Uterus (tissue), 2 donors: ENCODE measurements at regions not wholly inside any gene's neighbourhood (a gene's known extent, or its start where the extent isn't known, plus 50 kb on each side); places are given as distances from the start of the nearest gene placed in this dataset.

Source experiments
- CTCF ChIP-seq, 4 experiments: fragments of 200-600 bp in 2 of 4; fragments of 450-650 bp in 2 of 4; sonication (generic) in 2 of 4; IDR thresholded peaks; one replicate each; pipeline ENCODE4 v1.5.1; 2016 to 2019; ENCODE audit warnings: antibody characterized with exemption in 4 of 4, mild to moderate bottlenecking in 2 of 4, moderate library complexity in 1 of 4
- POLR2A ChIP-seq, 2 donors: fragments of 450-650 bp; IDR thresholded peaks; one replicate each; pipeline ENCODE4 v1.6.1; 2016; ENCODE audit warnings: antibody characterized with exemption in 2 of 2, mild to moderate bottlenecking in 1 of 2, moderate library complexity in 1 of 2

GRCh38 chr17:13378361-13378760 is 223.4 kb downstream of the HS3ST3A1 start:
- TF ChIP-seq CTCF (IDR thresholded peaks at IDR 0.05) (no peak), POLR2A (IDR thresholded peaks at IDR 0.05) (no peak)
